ENCODE measurements at regions not wholly inside any gene's neighbourhood (a gene's known extent, or its start where the extent isn't known, plus 50 kb on each side); places are given as distances from the start of the nearest gene placed in this dataset.

- no peak for TF ChIP-seq CTCF (IDR thresholded peaks at IDR 0.05; ENCODE audit: low read depth, low read length)
- no peak overlapping the region for H3K4me3 ChIP-seq (replicated peaks in 1 of 2; ENCODE audit: low read depth in 2 of 2, low read length in 2 of 2)
- DNase-seq (ENCODE audit: low read depth in 2 of 2): no peak
Observed at GRCh38 chr1:2886631-2887030, 85.1 kb upstream of the TTC34 start.

DNA sequence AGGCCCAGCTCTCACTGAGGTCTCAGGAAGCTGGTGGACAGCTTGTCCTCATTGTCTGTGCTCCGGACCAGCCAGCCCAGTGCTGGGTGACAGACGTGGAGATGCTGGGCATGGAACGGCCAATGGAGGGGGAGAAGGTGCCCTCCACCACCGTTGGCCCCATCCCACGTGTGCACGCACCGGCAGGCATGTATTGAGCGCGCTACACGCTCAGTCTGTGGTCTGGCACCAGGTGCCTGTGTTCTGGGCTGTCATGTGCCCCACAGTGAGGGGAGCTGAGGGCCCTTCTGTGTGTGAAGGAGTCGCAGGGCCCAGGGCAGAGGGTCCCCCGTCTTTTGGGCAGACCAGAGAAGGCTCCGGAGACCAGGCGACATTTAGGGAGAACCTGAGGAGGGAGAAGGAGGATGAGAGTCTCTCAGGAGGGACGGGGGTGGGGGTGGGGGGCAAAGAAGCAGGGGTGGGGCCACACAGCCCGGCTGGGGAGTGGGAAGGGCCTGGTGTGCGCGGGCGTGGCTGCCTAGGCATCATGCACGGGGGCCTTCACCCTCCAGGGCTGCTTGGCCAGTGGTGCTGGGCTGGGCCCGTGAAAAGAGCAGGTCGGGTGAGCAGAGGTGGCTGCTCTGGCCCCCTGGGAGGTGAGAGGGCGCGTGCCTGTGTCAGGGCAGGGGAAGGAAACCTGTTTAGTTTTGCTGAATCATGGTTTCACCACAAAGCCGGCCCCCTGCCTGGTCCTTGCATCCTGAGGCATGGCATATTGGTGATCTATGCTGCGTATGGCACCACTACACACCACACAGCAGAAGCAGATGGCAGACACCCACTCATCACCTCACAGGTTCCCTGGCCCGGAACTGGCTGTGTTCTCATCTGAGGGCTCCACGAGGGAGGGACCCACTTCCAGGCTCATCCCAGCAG is 86.7 kb upstream of the TTC34 start:
- no peak overlapping the region for H3K4me3 ChIP-seq (replicated peaks in 1 of 2; ENCODE audit: low read depth in 2 of 2, low read length in 2 of 2)
- TF ChIP-seq CTCF (IDR thresholded peaks at IDR 0.05; ENCODE audit: low read depth, low read length): no peak
- DNase-seq (ENCODE audit: low read depth in 2 of 2): no peak

DNA sequence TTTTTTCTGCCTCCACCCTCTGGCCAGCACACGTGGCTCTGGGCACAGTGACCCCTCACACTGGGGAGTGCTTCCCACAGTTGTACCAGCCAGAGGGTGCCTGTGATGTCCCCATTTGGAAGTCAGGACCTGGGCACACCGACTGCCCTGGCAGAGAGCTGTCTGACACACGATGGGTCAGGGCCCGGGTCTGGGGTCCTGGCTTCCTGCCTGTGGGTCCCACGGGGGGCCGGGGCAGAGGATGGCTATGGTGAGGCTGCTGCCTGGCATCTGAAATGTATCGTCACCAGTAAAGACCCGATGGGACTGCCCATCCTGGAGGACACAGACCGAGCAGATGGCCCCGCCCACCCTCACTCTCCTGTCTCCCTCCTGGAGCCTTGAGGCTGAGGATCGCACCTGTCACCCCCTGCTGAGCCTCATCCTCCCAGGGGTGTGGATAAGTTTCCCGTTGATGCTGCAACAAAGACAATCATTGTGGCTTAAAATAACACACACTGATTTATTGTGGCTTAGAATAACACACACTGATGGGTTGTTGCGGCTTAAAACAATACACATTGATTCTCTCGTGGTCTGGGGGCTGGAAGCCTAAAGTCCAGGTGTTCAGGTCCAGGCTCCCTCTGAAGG is 88.8 kb upstream of the TTC34 start:
- DNase-seq (ENCODE audit: low read depth in 2 of 2): no peak
- H3K4me3 ChIP-seq (replicated peaks in 1 of 2; ENCODE audit: low read depth in 2 of 2, low read length in 2 of 2): no peak overlapping the region
- no peak for TF ChIP-seq CTCF (IDR thresholded peaks at IDR 0.05; ENCODE audit: low read depth, low read length)

DNA sequence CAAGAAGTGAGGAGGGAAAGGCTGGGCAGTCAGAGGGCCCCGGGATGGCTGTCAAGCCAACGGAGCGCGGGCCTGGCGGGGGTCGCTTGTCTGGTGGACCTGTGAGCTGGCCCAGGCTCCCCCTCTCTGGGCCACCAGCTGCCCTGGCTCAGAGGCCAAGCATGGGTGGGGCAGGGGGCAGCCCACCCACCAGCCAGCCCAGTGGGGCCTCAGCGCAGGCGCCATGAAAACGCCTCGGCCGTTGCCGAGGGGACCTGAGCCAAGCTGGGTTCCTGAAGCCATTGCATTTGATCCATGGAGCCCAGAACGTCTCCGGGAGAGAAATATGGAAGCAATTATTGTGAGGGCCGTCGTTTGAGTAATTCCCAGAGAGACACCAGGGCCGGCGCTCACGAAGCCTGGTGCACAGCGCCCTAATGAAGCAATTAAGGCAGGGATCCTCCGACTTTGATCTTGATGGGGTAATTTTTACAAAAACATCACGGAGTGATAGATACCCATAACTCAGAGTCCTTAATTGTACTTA is 90.5 kb upstream of the TTC34 start:
- no peak overlapping the region for H3K4me3 ChIP-seq (replicated peaks in 1 of 2; ENCODE audit: low read depth in 2 of 2, low read length in 2 of 2)
- DNase-seq (ENCODE audit: low read depth in 2 of 2): no peak
- TF ChIP-seq CTCF (IDR thresholded peaks at IDR 0.05; ENCODE audit: low read depth, low read length): no peak

- no peak for DNase-seq (ENCODE audit: low read depth in 2 of 2)
- no peak for TF ChIP-seq CTCF (IDR thresholded peaks at IDR 0.05; ENCODE audit: low read depth, low read length)
- H3K4me3 ChIP-seq (replicated peaks in 1 of 2; ENCODE audit: low read depth in 2 of 2, low read length in 2 of 2): no peak overlapping the region
Observed at GRCh38 chr1:2893473-2894120, 92.1 kb upstream of the TTC34 start.

DNA sequence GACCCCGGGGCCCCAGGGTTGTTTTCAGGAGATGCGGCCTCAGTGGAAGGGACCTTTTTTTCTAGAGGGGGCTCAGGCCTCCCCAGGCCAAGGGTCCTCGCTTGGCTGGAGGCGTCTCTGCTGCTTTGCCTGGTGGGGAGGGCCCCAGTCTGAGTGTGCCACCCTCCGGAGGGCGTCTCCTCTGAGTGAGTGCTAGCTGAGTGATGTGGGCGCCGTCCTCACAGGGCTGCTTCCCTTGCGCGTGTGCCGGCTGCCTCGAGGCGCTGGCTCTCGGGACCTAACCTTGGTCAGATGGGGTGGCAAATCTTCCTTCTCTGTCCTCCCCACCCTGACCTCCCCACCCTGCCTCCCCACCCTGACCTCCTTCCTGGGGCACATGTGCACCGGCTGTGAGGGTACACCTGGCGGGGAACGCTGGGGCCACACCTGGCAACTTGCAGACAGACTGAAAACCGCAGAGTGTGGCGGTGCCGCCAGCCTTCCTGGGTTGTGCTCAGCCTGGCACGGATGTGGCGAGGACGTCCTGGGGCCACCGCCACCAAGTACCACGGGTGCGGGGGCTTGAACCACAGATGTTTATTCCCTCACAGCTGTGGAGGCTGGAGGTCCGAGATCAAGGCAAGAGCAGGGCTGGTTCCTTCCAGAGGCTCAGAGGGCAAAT is 93.0 kb upstream of the TTC34 start:
- no peak for DNase-seq (ENCODE audit: low read depth in 2 of 2)
- no peak for TF ChIP-seq CTCF (IDR thresholded peaks at IDR 0.05; ENCODE audit: low read depth, low read length)
- no peak overlapping the region for H3K4me3 ChIP-seq (replicated peaks in 1 of 2; ENCODE audit: low read depth in 2 of 2, low read length in 2 of 2)

All from cardiac fibroblast (primary cell).